ENCODE measurements at regions not wholly inside any gene's neighbourhood (a gene's known extent, or its start where the extent isn't known, plus 50 kb on each side); places are given as distances from the start of the nearest gene placed in this dataset.

DNA sequence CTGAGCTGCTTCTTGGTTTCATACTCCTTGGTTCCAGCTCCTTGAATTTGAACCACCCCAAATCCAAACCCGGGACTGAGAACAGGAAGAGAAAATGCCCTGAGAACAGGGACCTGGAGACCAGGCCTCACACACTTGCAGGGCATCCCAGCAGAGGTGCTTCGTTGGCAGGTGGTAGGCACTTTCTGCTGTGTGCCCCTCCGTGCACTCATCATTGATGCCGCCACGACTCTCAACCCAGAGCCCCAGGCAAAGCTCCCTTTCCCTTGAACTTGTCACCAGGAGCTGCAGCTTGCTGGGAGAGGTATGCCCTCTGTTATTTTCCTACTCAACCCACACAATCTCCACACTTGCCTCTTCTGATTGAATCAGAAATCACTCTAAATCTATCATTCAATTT, 217.8 kb upstream of the IRX1 start:
- Mint-ChIP-seq H3K36me3 (ENCODE audit: insufficient read depth) (no peaks in the 10 kb centered on the region), H3K4me1 (ENCODE audit: low read depth) (peaks cover 6% of the 10 kb centered on the region), H3K27ac (no peak overlapping the region), H3K9me3 (ENCODE audit: low read depth) (no peaks in the 10 kb centered on the region), H3K27me3 (peaks cover 29% of the 10 kb centered on the region), H3K4me3 (ENCODE audit: low read depth) (no peak overlapping the region)
- TF ChIP-seq, protein P1, sequence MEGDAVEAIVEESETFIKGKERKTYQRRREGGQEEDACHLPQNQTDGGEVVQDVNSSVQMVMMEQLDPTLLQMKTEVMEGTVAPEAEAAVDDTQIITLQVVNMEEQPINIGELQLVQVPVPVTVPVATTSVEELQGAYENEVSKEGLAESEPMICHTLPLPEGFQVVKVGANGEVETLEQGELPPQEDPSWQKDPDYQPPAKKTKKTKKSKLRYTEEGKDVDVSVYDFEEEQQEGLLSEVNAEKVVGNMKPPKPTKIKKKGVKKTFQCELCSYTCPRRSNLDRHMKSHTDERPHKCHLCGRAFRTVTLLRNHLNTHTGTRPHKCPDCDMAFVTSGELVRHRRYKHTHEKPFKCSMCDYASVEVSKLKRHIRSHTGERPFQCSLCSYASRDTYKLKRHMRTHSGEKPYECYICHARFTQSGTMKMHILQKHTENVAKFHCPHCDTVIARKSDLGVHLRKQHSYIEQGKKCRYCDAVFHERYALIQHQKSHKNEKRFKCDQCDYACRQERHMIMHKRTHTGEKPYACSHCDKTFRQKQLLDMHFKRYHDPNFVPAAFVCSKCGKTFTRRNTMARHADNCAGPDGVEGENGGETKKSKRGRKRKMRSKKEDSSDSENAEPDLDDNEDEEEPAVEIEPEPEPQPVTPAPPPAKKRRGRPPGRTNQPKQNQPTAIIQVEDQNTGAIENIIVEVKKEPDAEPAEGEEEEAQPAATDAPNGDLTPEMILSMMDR (IDR thresholded peaks at IDR 0.05; ENCODE audit: unreplicated experiment) = no peak
- no peak for DNase-seq (ENCODE audit: low spot score, unreplicated experiment)

- TF ChIP-seq, protein P1 (IDR thresholded peaks at IDR 0.05; ENCODE audit: unreplicated experiment) = no peak
- Mint-ChIP-seq H3K27me3 (peaks cover 26% of the 10 kb centered on the region), H3K27ac (no peak overlapping the region), H3K4me1 (ENCODE audit: low read depth) (peaks cover 6% of the 10 kb centered on the region), H3K4me3 (ENCODE audit: low read depth) (no peak overlapping the region), H3K9me3 (ENCODE audit: low read depth) (peaks cover 6% of the 10 kb centered on the region), H3K36me3 (ENCODE audit: insufficient read depth) (no peaks in the 10 kb centered on the region)
- DNase-seq (ENCODE audit: low spot score, unreplicated experiment) = no peak
Observed at GRCh38 chr5:3377176-3377575, 218.5 kb upstream of the IRX1 start.

DNA sequence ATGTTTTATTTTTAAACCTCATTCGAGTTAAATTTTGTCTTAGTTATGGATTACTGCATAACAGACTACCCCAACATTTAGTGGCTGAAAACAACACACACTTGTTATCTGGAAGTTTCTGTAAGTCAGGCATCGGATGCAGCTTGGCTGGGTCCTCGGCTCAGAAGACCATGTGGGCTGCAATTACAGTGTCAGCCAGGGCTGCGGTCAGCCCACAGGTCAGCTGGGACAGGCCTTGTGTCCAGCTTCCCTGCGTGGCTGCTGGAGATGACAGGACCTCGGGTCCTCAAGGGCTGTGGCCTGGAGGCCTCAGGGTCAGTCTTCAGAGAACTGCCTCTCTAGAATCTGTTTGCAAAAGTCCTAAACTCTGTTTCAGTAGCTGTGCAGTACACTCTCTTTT, 219.0 kb upstream of the IRX1 start:
- peaks cover 6% of the 10 kb centered on the region for H3K4me1 Mint-ChIP-seq (ENCODE audit: low read depth)

GRCh38 chr5:3375586-3376311, 219.9 kb upstream of the IRX1 start:
- H3K4me1 Mint-ChIP-seq (ENCODE audit: low read depth) = peaks cover 6% of the 10 kb centered on the region
- peaks cover 8% of the 10 kb centered on the region for H3K9me3 Mint-ChIP-seq (ENCODE audit: low read depth)
- no peak for DNase-seq (ENCODE audit: low spot score, unreplicated experiment)
- peaks cover 26% of the 10 kb centered on the region for H3K27me3 Mint-ChIP-seq
- TF ChIP-seq, protein P1 (IDR thresholded peaks at IDR 0.05; ENCODE audit: unreplicated experiment) = no peak
- H3K27ac Mint-ChIP-seq = no peak overlapping the region
- H3K36me3 Mint-ChIP-seq (ENCODE audit: insufficient read depth) = no peaks in the 10 kb centered on the region
- no peak overlapping the region for H3K4me3 Mint-ChIP-seq (ENCODE audit: low read depth)

More for the DNA sequence above, 219.0 kb upstream of the IRX1 start:
- no peak overlapping the region for H3K4me3 Mint-ChIP-seq (ENCODE audit: low read depth)
- H3K36me3 Mint-ChIP-seq (ENCODE audit: insufficient read depth) = no peaks in the 10 kb centered on the region
- peaks cover 8% of the 10 kb centered on the region for H3K9me3 Mint-ChIP-seq (ENCODE audit: low read depth)
- no peak for DNase-seq (ENCODE audit: low spot score, unreplicated experiment)
- peaks cover 26% of the 10 kb centered on the region for H3K27me3 Mint-ChIP-seq
- H3K27ac Mint-ChIP-seq = no peak overlapping the region
- TF ChIP-seq, protein P1 (IDR thresholded peaks at IDR 0.05; ENCODE audit: unreplicated experiment) = no peak

GRCh38 chr5:3373391-3373790, 222.2 kb upstream of the IRX1 start:
- Mint-ChIP-seq H3K4me3 (ENCODE audit: low read depth) (no peak overlapping the region), H3K9me3 (ENCODE audit: low read depth) (peaks cover 14% of the 10 kb centered on the region), H3K36me3 (ENCODE audit: insufficient read depth) (no peaks in the 10 kb centered on the region), H3K27me3 (peaks cover 15% of the 10 kb centered on the region), H3K4me1 (ENCODE audit: low read depth) (no peaks in the 10 kb centered on the region), H3K27ac (no peak overlapping the region)
- TF ChIP-seq, protein P1 (IDR thresholded peaks at IDR 0.05; ENCODE audit: unreplicated experiment) = no peak
- no peak for DNase-seq (ENCODE audit: low spot score, unreplicated experiment)
